Astrocyte (in vitro differentiated cells and primary cell): ENCODE measurements at regions not wholly inside any gene's neighbourhood (a gene's known extent, or its start where the extent isn't known, plus 50 kb on each side); places are given as distances from the start of the nearest gene placed in this dataset.

ENCODE experiments used
- CTCF ChIP-seq: IDR thresholded peaks from 2 replicates; pipeline ENCODE4 v1.5.1; 2011; ENCODE audit warnings: low read depth, mild to moderate bottlenecking, inconsistent platforms, low read length, moderate library complexity; ENCODE audit not compliant: insufficient read depth
- EZH2 ChIP-seq: IDR thresholded peaks from 2 replicates; pipeline ENCODE4 v1.6.1; 2012; ENCODE audit warnings: mild to moderate bottlenecking, low read length, inconsistent platforms; ENCODE audit not compliant: insufficient read depth

- TF ChIP-seq CTCF, result no peak
- no peak for TF ChIP-seq EZH2
Observed at GRCh38 chr4:156505341-156505955, 466.2 kb downstream of the PDGFC start.
